Stimulated activated CD8-positive, alpha-beta memory T cell treated with anti-CD3 and anti-CD28 coated beads, Interleukin-15, amount 100 ng/mL, for 1 hour (primary cell): ENCODE measurements at regions not wholly inside any gene's neighbourhood (a gene's known extent, or its start where the extent isn't known, plus 50 kb on each side); places are given as distances from the start of the nearest gene placed in this dataset.
"Not testable (repeated sequence)": the region's sequence is repeated elsewhere in the genome, so short reads cannot be mapped to it uniquely, and the experiment has no call there.

Experiments
- DNase-seq: peaks from one replicate; pipeline ENCODE4 v3.0.0-alpha.2; 2020; ENCODE audit warnings: low read depth

GRCh38 chr6:4378319-4378996 lies 243.1 kb upstream of the ECI2 start:
- DNase-seq, result no peak

DNA sequence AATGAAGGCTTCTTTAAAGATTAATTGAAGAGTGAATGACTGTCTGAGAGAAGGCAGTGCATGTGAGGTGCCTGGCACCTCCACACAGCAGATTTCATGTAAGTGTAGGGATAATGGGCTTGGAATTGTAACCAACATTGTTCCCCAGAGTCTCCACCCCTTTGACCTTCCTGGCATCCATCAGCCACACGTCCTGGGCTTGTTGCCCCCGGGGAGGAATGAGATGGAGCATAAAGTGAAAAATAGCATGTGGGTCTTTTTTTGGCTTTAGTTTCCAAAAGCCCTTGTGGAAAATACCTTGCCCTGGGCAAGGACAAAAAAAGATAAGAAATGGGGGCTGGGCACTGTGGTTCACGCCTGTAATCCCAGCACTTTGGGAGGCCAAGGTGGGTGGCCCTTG lies 242.2 kb upstream of the ECI2 start:
- DNase-seq, result no peak

DNA sequence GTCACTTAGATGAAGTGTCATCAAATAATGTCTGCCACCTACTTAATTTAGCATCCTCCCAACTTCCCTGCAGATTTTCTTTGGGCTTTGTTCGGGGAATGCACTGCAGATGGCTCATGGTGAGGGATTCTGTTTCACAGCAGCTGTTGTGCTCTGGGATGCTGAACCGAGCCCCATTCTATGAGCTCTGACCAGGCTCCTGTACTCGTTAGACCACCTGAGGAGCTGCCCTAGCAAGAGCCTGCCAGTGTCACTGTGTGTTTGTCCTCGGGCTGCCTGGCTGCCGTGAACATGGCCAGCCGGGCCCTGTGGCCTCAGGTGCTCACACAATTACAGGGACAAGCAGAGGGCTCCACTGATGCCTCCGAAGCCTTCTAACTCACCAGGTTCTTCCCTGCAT lies 238.8 kb upstream of the ECI2 start:
- DNase-seq, result no peak

DNA sequence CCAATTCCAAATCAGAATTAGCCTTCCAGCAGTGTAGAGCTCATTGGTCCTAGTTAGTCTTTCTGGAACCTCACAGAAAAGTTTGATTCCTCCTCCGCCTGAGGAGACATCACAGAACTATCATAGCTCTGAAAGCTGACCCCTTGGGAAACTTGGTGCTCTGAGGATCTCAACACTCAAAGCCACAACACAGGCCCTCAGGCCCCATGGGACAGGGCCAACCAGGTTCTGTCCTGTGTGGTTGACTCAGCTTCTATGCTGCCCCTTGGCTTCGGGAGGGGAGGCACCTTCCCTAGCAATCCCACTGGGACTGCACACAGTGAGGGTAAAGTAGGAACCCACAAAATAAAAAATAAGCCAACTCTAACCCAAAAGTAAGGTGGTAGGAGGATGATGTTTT lies 237.5 kb upstream of the ECI2 start:
- no peak for DNase-seq

GRCh38 chr6:4371207-4371921 lies 236.0 kb upstream of the ECI2 start:
- no peak for DNase-seq

GRCh38 chr6:4370066-4370465 lies 234.7 kb upstream of the ECI2 start:
- DNase-seq, result no peak

- no peak for DNase-seq
These were observed 234.2 kb upstream of the ECI2 start for GRCh38 chr6:4369616-4370015.

DNA sequence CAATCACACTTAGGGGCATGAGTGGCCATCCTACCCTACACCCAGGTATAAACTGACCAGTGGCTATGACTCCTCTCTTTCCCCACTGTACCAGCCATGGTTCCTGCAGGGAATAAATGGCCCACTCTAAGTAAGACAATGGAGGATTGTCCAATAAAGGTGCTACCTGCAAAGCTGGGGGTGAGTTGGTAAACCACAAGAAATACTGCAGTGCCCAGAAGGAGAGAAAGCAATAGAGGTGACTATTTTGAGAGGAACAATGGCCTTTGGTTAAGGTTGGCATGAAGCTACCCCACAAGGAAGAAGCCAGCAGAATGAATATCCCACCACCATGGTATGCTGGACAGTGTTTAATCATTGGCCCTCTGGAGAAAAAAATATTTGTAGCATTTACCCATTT lies 233.3 kb upstream of the ECI2 start:
- no peak for DNase-seq

DNA sequence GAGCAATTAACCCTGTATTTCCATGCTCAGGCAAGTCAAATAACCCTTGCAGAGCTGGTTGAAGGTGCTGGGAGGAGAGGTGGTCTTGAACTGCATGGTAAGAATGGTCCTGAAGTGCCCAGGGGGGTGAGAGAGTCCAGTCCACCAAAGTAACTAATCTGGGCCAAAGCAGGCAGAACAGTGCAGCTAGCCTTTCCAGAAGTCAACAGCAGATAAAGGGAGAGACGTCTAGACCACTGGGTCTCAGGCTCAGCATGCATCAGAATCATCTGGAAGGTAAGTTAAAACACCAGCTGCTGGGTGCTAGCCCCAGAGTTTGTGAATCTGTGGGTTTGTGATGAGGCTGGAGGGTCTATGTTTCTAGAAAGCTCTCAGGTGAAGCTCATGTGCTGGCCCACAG lies 232.3 kb upstream of the ECI2 start:
- DNase-seq, result no peak

DNA sequence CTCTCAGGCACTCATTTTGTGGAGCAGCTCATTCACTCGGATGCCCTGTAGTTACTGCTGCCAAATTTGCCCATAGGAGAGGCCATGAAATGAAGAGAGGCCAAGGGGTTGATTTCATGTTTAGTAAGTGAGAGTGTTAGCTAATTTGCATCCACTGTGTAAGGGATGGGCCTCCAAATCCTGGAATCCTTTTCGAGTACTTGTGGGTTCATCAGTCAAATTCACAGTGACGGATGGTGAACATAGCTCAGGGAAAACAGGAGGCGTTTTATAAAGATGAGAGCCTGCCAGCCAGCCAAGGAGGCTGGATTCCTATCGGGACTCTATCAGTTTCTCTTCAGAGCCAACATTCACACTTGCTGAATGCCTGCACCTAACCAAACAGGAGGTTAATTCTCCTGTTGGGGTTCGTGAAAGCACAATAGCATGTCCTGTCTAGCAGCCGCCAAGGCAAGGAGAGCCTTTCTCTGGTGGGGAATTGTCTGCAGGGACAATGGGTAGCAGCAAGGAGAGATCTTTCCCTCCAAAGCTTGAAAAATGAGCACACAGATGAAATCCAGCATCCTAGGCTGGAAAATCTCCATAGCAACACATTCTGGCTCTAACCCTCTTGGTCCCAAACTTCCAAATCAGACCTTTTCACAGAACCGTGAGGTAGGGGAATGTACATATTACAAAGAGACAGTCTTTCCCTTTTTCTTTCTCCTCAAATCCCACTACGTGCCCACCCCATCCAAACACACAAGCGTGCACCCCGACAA lies 231.4 kb upstream of the ECI2 start:
- no peak for DNase-seq

GRCh38 chr6:4365686-4366085 lies 230.3 kb upstream of the ECI2 start:
- no peak for DNase-seq

DNA sequence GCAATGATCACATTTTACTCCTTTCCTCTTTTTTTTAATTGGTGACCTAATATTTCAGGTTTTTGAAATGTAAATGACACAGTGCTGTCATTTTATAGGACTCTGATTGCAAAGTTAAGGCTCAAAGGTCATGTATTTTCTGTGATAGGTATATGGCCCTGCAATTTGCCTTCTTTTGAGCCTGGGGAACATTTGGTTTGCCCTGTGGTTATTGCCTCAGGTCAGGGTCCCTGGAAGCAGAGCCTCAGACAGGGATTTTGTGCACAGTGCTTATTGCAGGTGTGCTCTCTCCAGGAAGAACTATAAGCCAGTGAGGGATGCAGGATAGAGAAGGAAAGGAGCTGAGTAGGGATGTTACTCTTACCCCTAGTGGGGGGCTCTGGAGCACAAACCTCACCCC lies 229.3 kb upstream of the ECI2 start:
- DNase-seq, result no peak

DNA sequence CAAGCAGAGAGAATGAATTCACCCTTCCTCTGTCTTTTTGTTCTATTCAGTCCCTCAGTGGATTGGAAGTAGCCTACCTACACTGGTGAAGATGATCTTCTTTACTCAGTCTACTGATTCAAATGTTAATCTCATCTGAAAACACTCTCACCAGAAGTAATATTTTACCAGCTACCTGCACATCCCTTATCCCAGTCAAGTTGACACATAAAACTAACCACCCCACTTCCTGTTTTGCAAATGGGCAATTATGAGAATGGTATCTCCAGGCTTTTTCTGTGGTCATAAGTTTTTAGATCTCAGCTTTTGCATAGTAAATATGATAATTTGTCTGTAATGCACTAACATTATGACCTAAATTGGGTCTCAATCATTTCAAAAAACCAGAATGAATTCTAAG lies 228.8 kb upstream of the ECI2 start:
- DNase-seq, result no peak

DNA sequence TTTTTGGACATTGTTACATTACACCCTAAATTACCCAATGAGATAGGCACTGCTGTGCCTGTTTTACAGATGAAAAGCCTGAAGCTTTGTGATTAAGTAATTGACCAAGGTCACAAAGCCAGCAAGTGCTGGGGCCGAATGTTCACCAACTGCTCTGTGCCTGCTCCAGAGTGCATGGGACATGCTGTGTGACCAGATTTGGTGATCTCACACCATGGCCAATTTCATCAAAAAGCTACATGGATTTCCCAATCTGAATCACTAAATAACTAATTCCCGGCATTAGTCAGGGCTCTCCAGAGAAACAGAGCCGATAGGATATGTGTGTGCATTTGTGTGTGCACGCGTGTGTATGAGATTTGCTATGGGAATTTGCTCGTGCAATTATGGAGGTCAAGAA lies 228.3 kb upstream of the ECI2 start:
- DNase-seq, result no peak

DNA sequence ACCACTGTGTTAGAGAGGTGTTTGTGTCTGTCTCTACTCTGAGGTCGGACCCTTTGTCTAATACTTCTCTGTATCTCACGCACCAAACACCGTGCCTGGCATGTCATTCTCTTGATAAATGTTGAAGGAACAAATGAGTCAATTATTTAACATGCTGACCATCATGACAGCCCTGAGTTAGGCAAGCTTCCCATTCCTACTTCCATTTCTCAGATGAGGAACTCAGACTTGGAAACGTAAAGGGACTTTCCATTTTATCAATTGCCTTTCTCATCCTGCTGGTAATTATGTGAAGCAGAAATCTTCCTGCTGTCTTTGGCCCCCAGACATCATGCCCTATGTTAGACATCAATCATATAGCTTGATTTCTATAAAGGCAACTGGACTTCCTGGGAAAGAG lies 227.0 kb upstream of the ECI2 start:
- no peak for DNase-seq

- no peak for DNase-seq
These were observed 225.5 kb upstream of the ECI2 start for GRCh38 chr6:4360920-4361319.

DNA sequence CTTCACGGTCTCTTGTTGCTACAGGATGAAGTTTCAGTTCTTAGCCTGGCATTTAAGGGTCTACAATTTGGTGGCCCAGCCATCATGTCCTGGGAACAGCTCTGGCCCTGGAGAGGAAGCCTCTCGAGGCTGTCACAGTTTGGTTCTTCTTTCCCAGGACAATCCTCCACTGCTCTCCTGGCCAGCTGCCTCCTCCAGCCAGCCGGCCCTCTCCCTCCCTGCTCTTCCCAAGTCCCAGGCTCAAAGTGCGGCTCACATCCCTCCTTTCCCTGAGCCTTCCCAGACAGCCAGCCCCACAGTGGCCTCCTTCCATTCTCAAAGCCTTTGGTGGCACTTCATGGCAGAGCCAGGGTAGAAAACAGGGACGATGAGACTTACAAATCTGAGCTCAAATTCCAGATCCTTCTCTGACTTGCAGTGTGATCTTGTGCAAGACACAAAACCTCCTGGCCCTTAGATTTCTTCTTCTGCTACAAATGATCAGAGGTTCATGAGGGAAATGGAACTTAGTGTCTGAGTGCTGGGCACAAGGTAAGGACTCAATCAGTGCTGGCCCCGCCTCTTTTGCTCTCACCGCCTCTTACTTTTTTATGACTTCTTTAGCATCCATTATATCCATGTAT lies 223.8 kb upstream of the ECI2 start:
- no peak for DNase-seq

DNA sequence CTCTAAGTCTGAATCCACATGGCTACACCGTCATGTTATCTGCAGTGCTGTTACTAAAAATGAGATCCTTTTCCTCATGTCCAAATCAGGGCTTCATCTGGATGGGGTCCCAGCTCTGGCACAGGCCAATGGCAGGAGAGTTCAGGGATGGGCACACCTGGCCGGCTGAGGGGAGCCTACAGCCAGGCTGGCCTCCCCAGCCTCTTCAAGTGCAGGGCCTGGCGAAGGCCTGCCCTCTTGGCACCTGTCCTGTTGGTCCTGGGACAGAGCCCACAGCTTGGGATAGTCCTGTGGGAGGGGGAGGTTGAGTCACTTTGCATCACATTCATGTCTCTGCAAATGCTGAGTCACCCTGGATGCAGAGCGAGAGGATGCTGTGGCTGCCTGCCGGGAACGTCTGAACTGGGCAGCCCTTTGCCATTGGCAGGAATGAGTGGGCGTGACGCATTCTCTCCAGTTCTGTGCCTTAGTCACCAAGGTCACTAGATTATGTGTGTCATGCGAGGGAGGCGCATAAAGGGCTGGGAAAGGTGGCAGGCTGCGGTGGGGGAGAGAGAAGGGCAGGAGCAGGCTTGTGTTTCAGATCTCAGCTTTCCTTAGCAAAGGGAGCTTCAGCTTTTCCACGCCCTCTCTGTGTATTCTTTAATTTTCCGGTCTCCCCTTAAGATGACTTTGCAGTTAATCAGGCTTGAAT lies 223.2 kb upstream of the ECI2 start:
- no peak for DNase-seq

DNA sequence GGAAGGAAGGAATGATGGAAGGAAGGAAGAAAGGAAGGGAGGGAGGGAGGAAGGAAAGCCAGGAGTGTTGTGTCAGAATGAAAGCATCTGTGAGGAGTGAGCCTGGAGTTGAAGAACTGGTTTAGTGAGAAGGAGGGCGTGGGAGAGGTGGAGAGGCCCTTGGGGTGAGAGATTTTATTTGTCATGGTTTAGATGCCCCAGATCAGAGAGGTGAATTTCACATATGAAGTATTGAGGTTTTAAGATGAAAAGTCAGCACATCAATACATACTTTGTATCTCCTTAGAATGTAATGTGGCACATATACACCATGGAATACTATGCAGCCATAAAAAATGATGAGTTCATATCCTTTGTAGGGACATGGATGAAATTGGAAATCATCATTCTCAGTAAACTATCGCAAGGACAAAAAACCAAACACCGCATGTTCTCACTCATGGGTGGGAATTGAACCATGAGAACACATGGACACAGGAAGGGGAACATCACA lies 222.3 kb upstream of the ECI2 start:
- not testable (repeated sequence) for DNase-seq

DNA sequence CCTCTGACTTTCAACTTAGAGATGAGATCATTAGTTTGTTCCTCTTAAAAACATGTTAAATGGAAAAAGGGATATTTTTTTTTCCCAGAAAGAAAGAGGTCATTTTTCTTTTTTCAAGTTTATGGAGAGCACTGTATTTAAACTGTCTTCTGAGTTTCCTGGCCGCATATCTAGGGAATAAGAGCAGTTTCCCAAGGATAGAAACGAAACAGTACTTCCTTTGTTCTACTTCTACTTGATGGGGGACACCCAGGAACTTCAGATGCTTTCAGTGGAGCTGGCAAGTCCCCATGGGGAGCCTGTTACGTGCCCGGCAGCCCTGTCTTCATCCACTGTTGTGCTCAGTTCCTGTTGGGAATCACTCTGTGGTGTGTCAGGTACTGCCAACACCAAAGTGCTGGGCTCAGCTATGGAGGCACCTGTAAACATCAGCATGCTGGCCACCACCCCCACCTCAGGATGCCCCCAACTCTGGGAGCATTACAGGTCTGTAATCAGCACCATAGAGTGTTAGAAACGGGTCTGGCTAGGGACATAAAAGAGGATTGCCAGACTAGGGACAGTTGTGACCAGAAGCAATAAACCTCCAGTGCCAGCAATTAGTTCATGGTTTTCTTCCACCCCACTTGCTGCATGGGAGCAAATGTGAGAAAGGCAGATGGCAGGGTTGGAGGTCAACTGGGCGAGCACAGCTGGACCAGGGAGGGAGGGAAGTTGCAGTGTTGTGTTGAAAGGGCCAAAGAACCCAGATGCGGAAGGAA lies 221.7 kb upstream of the ECI2 start:
- no peak for DNase-seq

DNA sequence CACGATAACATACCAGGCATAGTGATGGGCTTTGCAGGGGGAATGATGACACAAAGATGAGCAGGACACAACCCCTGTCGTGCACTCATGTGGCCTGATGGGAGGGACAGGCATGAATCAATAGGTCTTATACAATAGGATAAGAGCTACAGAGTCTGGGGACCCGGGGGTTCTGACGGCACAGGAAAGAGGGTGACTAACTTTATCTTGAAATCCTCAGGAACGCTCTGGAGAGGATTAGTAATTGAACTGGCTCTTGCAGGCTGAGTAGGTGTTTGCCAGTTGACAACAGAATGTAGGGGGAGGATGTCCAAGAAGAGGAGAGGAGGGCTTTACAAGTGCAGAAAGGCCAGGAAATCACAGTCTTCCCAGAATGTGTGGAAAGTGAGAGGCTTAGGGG lies 219.9 kb upstream of the ECI2 start:
- DNase-seq, result no peak
